ENCODE measurements at regions not wholly inside any gene's neighbourhood (a gene's known extent, or its start where the extent isn't known, plus 50 kb on each side); places are given as distances from the start of the nearest gene placed in this dataset.

- TF ChIP-seq CHD7 (IDR thresholded peaks at IDR 0.05; ENCODE audit: insufficient replicate concordance, low read length) (no peak), EP300 (IDR thresholded peaks at IDR 0.05; ENCODE audit: borderline replicate concordance in 1 of 2, low read depth in 2 of 2, low read length in 2 of 2) (no peak), NANOG (IDR thresholded peaks at IDR 0.05; ENCODE audit: insufficient read depth, low read depth, low read length, poor library complexity, severe bottlenecking) (no peak)
Observed at GRCh38 chr12:83793616-83794015, 1106.9 kb downstream of the TMTC2 start (continued).

All from H1 (cell line).